Non-pigmented ciliary epithelial cell (primary cell): ENCODE measurements at regions not wholly inside any gene's neighbourhood (a gene's known extent, or its start where the extent isn't known, plus 50 kb on each side); places are given as distances from the start of the nearest gene placed in this dataset.
"Not testable (repeated sequence)": the region's sequence is repeated elsewhere in the genome, so short reads cannot be mapped to it uniquely, and the experiment has no call there.

Source experiments
- DNase-seq: peaks from one replicate; pipeline ENCODE4 v3.0.0-alpha.2; 2010; ENCODE audit warnings: low read depth

DNA sequence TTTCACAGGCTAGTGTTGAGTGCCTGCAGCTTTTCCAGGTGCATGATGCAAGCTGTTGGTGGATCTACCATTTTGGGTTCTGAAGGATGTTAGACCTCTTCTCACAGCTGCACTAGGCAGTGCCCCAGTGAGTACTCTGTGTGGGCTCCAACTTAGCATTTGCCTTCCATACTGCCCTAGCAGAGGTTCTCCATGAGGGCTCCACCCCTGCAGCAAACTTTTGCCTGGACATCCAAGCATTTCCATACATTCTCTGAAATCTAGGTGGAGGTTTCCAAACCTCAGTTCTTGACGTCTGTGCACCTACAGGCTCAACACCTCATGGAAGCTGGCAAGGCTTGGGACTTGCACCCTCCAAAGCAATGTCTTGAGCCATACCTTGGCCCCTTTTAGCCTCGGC, 1205.4 kb upstream of the SPRY2 start:
- DNase-seq, result not testable (repeated sequence)

DNA sequence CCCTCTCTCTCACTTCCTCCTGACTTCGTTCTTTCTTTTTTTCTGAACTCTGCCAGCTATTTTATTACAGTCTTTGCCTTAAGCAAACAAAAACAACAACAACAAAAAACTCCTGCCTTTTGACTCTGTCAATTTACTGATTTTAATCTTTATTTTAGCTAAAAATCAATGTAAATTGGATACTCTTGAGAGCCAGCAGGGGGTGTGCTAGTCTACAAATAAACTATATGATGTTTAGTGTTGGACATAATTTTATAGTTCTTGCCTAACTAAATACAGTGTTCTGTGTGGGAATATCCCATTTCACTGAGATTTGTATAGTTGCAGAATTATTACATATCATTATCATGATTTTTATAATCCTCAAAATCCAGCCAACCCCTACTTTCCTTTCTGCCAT, 1199.9 kb upstream of the SPRY2 start:
- no peak for DNase-seq

DNA sequence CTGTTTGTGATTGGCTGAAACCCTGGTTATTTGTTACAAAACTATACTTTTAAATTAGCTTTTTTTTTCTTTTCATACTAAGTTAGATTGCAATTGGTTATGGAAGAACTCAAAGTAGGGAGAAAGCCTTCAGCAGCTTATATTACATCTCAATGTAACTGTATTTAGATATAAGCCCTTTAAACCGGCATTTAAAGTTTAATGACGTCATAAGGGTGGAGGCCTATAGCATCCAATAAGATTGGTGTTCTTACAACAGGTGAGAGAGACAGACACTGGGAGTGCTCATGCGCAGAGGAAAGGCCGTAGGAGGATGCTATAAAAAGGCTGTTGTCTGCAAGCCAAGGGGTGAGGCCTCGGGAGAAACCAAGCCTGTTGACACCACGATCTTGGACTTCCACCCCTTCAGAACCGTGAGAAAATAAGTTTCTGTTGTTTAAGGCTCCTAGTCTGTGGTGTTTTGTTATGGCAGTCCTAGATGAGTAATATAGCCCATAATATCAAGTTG, 1198.8 kb upstream of the SPRY2 start:
- DNase-seq, result no peak

DNA sequence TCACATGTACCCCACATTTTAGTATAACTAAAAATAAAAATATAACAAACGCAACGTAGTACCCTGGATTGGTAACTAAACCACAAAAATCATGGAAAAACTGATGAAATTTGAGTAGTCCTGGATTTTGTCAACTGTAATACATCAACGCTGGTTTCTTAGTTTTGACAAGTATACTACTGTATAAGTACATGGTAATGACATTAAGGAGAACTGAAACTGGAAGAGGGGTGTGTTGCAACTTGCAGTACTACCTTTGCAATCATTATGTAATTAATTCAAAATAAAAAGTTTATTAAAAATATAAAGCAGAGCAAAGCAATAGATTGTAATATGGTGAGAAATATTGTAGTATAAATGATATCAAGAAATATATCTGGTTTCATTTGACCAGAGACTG, 1158.0 kb upstream of the SPRY2 start:
- DNase-seq, result no peak

DNA sequence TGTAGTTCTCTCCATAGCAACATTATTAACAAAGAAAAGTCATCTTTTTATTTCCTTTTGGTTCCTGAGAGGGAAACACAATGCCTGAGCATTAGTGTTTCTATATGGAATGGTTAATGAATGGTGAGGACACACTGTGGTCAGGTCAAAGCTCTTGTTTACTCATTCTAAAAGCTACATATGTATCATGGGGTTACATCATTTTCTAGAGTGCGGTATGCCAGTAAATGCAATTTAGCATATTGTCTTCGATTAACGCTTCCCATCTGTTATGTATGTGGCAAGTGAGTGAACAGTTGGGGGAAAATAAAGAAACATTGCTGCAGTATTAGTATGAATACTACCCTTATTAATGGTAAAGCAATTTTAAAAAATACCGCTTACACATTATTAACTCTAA, 1152.2 kb upstream of the SPRY2 start:
- DNase-seq, result no peak

DNA sequence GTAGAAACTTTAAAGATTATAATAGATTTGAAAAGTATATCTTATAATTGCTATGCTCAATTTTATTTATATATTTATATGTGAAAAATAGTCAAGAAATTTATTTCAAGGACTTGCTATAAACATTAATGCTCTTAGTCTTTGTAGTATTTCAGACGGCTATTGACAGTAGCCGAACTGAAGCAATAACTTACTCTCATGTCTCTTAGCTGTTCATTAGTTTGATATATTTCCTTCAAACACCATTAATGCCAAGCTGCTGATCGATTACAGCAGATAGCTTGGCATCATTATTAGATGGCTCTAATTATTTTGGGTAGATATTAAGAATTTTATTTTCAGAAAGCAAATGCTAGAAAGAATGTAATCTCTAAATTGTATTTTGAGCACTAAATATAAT, 1151.5 kb upstream of the SPRY2 start:
- DNase-seq, result no peak

DNA sequence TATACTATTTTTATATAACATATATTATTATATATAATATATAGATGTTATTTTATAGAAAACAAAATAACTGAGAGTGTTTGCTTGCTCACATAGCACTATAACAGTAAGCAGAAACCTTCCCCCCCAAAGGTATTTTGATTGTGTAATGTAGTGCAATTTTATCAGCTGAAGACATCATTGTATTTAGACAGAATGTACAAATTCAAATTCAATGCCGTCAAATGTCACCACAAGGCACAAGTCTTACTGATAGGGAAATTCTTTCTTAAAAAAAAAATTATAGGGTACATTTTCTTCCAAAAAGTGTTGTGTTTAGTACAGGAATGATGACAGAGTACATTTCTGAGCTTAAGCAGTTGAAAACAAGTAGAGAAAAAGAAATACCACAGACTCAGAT, 1147.1 kb upstream of the SPRY2 start:
- DNase-seq, result no peak

DNA sequence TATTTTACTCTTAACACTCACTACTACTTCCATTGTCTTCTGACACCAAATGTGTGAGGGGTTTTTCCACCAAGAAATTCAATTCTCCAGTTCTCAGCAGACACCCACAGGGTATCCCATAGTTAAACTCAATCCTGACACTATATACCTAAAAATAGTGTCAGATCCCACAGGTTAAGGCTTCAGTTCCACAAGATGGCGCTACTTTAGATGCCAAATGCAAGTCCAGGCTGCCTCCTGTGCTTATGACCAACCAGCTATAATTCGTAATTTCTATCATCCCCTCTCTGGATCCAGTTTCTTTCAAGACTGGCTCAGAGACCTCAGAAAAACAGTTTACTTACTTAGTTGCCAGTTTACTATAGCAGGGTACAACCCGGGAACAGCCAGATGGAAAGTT, 1146.2 kb upstream of the SPRY2 start:
- no peak for DNase-seq

DNA sequence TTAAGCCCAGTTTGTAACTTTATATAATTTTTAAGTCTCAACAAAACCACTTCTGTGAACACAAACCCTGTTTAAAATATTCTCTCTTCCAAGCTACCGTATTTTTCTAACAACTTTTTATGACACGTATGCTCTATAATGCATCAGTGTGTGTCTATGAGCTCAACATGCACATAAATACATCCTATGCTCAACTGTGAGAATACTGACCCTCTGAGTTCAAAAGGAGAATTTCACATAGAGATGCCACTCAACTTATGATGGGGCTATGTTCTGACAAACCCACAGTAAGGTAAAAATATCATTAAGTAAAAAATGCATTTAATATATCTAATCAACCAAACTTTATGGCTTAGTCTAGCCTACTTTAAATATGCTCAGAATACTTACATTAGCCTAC, 1139.7 kb upstream of the SPRY2 start:
- DNase-seq, result no peak

DNA sequence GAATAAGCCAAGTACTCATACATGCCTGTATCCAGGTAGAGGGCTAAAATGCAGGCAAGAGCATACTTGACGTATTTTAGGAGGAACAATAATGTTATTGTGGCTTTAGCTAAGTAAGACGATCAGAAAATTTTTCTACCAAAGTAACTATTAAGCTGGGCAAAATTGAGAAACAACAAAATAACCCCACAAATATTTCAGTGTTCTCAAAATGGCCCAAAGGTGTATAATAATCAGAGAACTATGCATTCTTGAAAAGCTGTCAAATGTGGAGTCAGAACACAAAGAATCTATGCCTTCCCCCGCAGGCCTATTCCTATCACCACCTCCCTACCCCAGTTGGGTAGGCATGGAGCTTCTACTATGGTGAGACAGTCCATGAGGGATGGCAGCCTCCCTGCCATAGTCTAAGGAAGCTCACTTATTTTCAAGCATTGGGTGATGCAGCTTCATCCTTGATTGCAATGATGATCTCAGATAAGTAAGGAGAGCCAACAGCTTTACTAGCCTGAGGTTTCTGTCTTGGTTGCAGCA, 1132.5 kb upstream of the SPRY2 start:
- DNase-seq, result no peak

DNA sequence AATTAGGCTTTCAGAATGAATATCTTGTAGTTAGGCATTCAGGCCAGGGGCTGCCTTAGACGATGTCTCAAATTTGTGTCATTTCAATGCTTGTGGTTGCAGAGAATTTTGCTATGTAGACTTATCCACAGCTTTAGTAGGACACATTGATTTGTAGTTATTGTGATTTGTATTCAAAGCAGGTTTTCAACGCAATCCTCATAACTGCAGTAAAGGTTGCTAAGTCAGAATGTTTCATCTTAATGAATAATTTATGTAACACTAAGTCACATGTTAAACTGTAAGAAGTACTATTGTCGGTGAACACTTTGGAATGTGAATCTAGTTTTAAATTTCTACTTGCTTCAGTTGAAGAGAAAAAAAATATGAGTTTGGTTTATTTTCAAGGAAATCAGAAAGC, 1117.2 kb upstream of the SPRY2 start:
- no peak for DNase-seq

DNA sequence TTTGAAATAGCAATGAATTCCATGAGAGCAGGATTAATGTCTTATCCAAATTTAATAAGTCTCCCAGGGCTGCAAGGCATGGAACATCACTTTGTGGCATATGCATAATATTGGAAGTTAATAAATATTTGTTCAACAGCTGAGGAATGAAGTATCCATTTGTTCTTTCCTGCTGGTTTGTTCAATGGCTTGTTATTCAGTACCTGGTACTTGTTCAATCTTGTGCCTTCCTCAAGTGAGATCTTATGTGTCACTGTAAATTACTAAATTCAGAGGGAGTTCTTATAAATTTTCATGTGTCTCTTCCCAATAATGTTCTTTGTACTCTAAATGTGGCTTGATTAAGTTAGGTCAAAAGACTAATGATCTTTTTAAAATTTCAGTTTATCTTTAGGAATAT, 1105.5 kb upstream of the SPRY2 start:
- no peak for DNase-seq

DNA sequence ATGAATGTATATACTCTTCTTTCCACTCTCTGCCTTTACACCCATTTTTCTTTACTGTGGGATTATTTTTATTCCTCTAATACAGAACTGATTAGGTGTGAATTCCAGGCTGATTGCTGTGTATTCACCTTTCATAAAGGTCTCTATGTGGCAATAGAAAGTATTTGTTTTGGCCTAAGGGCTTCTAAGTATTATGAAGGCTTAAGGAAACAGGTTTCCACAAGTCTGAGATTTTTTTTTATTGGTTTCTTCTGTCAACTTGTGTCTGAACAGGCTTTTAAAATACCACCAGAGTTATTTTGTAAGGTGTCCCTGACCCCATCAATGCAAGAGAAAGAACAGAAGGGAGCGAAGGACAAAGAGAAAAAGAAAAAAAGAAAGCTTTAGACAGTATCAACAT, 1102.0 kb upstream of the SPRY2 start:
- DNase-seq, result no peak

DNA sequence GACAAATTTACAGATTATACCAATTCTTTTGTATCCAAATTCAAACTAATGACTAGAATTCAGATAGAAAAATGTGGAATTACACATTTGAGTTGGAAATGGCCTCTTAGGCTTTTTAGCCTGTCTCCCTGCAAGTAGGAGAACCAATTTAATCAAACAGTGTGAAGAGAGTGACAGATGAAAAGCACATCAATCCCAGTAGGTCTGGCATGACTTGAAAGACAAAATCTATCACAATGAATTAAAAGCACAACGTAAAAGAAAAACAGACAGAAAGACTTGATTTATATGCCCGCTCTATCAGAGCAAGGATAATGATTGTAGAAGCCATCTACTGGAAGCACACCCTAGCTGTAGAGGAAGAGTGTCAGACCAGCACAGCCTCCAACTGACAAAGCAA, 1084.4 kb upstream of the SPRY2 start:
- DNase-seq, result no peak

DNA sequence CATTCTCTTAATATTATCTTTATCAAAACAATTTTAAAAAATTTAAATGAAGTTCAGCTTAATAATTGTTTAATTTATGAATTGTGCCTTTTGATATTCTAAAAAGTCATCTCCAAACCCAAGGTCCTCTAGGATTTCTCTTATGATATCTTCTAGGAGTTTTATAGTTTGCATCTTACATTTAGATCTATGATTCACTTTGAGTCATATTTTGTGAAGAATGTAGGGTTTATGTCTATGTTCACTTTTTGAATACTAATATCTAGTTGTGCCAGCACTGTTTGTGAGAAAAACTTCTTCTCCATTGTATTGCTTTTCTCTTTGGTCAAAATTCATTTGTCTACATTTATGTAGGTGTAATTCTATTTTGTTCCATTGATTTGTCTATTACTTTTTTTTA, 1068.4 kb upstream of the SPRY2 start:
- DNase-seq, result no peak

DNA sequence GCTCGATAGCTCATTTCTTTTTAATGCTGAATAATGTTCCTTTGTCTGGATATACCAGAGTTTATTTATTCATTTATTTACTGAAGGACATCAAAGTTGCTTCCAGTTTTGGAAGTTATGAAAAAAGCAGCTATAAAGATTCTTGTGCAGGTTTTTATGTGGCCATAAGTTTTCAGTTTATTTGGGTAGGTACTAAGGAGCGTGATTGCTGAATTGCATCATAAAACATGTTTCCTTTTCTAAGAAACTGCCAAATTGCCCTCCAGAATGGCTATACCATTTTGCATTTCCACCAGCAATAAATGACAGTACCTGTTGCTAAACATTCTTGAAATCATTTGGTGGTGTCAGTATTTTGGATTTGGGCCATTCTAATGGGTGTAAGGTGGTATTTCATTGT, 1067.7 kb upstream of the SPRY2 start:
- no peak for DNase-seq

DNA sequence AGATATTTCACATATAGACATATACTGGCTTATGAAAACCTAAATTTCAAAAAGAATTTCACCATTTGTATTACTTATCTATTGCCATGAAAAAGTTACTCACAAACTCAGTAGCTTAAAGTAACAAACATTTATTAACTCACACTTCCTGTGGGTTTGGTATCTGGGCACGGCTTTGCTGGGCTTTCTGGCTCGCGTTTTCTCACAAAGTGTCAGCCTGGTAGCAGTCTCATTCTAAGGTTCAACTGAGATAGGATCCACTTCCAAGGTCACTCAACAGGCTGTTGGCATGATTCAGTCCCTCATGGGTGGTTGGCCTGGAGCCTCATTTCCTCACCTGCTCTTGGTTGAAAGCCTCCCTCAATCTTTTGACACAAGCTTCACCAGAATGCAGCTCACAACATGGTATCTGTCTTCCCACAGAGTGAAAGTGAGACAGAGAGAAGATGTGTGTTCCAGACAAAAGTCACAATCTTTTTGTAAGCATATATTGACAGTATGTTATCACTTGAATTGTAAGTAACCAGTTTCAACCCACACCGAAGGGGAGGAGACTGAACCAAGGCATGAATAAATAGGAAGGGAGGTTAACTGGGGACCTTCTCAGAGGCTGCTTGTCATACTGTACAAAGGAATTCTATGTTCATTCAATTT, 1065.8 kb upstream of the SPRY2 start:
- DNase-seq, result no peak

DNA sequence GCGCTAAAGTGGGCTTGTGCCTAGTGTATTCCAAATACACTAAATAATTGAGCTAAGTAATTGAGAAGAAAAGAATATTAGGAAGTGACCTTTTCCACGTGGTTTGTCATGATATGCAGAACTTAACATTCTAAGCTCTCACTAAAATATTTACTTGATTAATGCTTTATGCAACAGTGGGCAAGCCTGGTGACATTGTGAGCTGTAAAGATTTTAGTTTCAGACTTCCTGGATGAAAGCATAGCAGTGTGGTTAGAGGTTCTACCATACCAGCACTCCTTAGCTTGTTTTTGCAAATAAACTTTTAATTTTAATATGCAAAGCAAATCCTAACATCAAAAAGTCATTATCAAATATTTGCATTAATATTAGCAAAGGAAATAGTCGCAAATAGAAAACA, 1065.1 kb upstream of the SPRY2 start:
- no peak for DNase-seq

DNA sequence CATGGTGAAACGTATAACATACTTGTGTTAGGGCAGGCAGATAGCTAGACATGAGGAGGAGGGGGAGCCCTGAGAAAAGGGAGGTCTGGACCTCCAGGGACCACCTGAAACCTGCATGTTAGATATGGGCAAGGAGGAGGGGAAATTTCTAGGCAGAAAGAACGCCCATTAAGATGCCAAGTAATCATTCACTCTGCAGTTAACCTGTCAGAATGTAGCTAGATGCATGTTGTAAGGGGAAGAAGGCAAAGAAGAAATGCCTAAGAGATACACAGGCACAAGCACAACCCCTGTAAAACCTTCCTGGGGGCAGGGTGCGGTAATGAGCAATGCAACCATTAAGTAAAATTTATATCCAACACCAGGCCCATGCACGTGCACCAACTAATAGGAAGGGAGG, 1055.3 kb upstream of the SPRY2 start:
- DNase-seq, result no peak

DNA sequence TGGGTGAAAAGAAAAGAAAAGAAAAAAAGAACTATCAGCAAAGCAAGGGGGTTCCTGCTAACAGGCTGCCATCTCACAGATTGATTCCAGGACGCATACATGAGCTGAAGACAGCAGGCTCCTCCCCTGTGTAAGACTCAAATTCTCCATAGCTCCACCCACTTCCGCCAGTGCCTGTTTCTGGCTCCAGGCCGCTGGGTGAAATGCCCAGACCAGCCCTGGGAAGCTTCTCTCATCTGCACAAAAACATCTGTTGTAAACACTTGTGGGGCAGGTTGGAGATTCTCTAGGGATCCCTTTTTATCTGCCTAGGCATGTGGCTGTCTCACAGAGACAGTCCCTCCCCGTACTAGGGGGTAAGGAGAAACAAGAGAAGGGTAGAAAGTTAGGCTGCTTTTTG, 1054.4 kb upstream of the SPRY2 start:
- no peak for DNase-seq

DNA sequence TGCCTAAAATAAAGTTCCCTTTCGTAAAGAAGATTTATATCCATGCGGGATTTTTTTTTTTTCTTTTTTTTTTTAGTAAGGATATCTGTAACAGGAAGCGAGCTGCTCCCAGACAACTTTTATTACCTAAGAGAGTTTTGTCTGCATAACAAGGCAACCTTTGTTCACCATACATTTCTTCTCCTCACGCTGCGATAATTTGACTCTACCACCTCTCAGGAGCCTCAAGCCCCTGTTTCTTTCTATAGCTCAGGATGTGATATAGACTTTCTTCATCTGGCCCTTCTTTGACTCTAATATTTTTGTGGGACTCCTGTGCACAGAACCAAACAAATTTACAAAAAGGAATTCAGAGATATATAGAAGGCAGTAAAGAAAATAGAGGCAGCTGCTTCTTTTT, 1053.7 kb upstream of the SPRY2 start:
- no peak for DNase-seq

DNA sequence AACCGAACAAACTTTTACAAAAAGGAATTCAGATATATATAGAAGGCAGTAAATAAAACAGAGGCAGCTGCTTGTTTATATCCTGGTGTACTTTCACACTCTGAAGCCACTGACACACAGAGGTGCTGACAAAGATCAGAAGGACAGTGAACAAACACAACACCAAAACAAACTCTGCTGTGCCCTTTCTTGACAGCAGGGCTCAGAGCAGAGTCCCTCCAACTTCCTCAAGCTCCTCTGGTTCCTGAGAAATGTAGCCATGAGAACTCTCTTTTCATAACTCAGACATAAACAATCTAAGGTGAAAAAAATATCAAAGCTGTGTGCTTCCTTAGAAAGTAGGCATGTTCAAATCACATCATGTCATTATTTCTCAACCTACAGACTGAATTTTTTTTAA, 1052.8 kb upstream of the SPRY2 start:
- DNase-seq, result no peak

DNA sequence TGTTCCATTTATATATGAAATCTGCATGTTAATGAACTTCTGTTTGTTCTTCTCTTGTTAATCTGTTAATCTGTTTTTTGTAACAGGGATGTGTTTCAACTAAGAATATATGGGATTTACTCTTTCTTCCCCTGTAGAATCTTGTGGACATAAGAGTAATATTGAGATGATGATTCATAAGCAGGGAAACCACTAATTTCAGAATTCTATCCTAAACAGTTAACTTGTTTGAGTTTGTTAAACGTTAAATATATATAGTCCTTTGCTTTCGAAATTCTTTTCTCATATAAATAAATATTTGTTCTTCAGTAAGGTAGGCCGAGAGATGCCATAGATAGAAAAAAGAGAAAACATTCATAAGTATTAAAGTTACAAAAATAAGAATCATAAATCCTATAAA, 1052.2 kb upstream of the SPRY2 start:
- DNase-seq, result no peak

DNA sequence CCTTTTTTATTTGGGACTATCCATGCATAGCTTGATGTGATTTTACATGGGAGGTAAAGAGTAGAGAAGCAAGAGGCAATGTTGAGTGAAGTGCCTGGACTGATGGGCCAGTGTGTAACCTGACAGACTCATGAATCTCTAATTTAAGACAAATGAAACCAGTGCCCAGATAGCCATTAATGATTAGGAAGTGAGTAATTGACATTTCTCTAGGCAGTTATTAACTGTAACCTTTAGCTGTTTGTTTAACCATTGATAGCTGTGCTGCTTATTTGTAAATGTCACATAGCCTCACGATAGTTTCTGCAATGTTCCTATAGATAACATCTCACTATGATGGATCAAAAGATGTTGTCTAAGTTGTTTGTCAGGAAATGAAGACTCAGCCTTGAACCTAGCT, 1047.5 kb upstream of the SPRY2 start:
- DNase-seq, result no peak

DNA sequence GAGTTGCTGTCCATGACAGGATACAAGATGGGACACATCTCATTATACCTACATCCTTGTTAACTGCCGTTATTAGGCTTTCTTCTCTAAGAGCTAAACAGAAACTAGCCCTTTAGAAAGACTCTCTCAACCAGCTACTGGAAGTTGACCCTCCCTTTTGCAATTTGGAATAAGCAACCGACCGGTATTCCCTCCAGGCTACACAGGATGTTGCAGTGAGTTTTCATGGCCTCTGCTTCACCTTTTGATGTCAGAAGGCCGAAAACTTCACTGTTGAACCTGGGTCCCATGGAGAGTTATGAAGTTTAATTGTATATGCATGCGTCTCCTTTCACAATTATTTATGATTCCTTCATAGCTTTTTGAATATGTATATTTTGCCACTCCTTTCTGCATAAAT, 1042.5 kb upstream of the SPRY2 start:
- no peak for DNase-seq
